Hepatocyte (in vitro differentiated cells): ENCODE measurements at regions not wholly inside any gene's neighbourhood (a gene's known extent, or its start where the extent isn't known, plus 50 kb on each side); places are given as distances from the start of the nearest gene placed in this dataset.

Source experiments
- DNase-seq: peaks from one replicate; pipeline ENCODE4 v3.0.0-alpha.2; 2016; ENCODE audit warnings: low spot score
- H2AFZ ChIP-seq: fragments of 200-600 bp; sonication (generic); 2 replicates; pipeline ENCODE4 v1.6.0; 2016; ENCODE audit warnings: antibody characterized with exemption, mild to moderate bottlenecking
- H3K27ac ChIP-seq: fragments of 200-600 bp; sonication (generic); 2 replicates; pipeline ENCODE4 v1.5.1; 2016; ENCODE audit warnings: mild to moderate bottlenecking
- H3K27me3 ChIP-seq: fragments of 200-600 bp; sonication (generic); 2 replicates; pipeline ENCODE4 v1.6.1; 2016
- H3K36me3 ChIP-seq: fragments of 200-600 bp; sonication (generic); replicated peaks from 2 replicates; pipeline ENCODE4 v1.5.1; 2016; ENCODE audit warnings: low read depth; ENCODE audit not compliant: insufficient read depth
- H3K4me1 ChIP-seq: fragments of 200-600 bp; sonication (generic); 2 replicates; pipeline ENCODE4 v1.5.1; 2016; ENCODE audit warnings: mild to moderate bottlenecking, moderate library complexity; ENCODE audit not compliant: insufficient read depth
- H3K4me2 ChIP-seq: fragments of 200-600 bp; sonication (generic); 2 replicates; pipeline ENCODE4 v1.6.0; 2016
- H3K4me3 ChIP-seq: fragments of 200-600 bp; sonication (generic); 2 replicates; pipeline ENCODE4 v1.5.1; 2016; ENCODE audit warnings: mild to moderate bottlenecking
- H3K79me2 ChIP-seq: fragments of 200-600 bp; sonication (generic); 2 replicates; pipeline ENCODE4 v1.6.0; 2017; ENCODE audit warnings: mild to moderate bottlenecking
- H3K9me2 ChIP-seq: fragments of 200-600 bp; sonication (generic); replicated peaks from 2 replicates; pipeline ENCODE4 v1.6.0; 2017; ENCODE audit warnings: mild to moderate bottlenecking; ENCODE audit not compliant: insufficient read depth
- H3K9me3 ChIP-seq: fragments of 200-600 bp; sonication (generic); 2 replicates; pipeline ENCODE4 v1.5.1; 2016; ENCODE audit warnings: low read depth, mild to moderate bottlenecking
- H4K20me1 ChIP-seq: fragments of 200-600 bp; sonication (generic); 2 replicates; pipeline ENCODE4 v1.6.0; 2016; ENCODE audit warnings: mild to moderate bottlenecking; ENCODE audit not compliant: insufficient read depth, poor library complexity, severe bottlenecking
- EZH2 ChIP-seq: fragments of 200-600 bp; sonication (generic); IDR thresholded peaks from 2 replicates; pipeline ENCODE4 v1.6.1; 2016; ENCODE audit warnings: antibody characterized with exemption, mild to moderate bottlenecking, borderline replicate concordance
- EZH2phosphoT487 ChIP-seq: fragments of 200-600 bp; sonication (generic); IDR thresholded peaks from one replicate; pipeline ENCODE4 v1.6.1; 2018; ENCODE audit warnings: antibody characterized with exemption, mild to moderate bottlenecking, low read depth, moderate library complexity; ENCODE audit not compliant: unreplicated experiment, severe bottlenecking
- WGBS: methylation state at CpG from one replicate; pipeline ENCODE4 v1.1.6; 2016; ENCODE audit warnings: low lambda C conversion rate; ENCODE audit errors: missing lambda C conversion rate; 5-methylcytosine and 5-hydroxymethylcytosine counted together
- TF ChIP-seq, protein P1 (sequence below): fragments of 200-600 bp; sonication (generic); IDR thresholded peaks from 2 replicates; pipeline ENCODE4 v1.5.1; 2016; ENCODE audit warnings: antibody characterized with exemption, mild to moderate bottlenecking; ENCODE audit not compliant: poor library complexity

- peak; percentile 47 for DNase-seq
- H3K9me2 ChIP-seq, result no peaks in the 10 kb centered on the region
- no peak overlapping the region for H3K27ac ChIP-seq
- H3K4me2 ChIP-seq, result no peak overlapping the region
- no peak overlapping the region for H3K4me3 ChIP-seq
- no peak overlapping the region for H2AFZ ChIP-seq
- H3K36me3 ChIP-seq, result no peaks in the 10 kb centered on the region
- TF ChIP-seq EZH2phosphoT487, result no peak
- TF ChIP-seq, protein P1, sequence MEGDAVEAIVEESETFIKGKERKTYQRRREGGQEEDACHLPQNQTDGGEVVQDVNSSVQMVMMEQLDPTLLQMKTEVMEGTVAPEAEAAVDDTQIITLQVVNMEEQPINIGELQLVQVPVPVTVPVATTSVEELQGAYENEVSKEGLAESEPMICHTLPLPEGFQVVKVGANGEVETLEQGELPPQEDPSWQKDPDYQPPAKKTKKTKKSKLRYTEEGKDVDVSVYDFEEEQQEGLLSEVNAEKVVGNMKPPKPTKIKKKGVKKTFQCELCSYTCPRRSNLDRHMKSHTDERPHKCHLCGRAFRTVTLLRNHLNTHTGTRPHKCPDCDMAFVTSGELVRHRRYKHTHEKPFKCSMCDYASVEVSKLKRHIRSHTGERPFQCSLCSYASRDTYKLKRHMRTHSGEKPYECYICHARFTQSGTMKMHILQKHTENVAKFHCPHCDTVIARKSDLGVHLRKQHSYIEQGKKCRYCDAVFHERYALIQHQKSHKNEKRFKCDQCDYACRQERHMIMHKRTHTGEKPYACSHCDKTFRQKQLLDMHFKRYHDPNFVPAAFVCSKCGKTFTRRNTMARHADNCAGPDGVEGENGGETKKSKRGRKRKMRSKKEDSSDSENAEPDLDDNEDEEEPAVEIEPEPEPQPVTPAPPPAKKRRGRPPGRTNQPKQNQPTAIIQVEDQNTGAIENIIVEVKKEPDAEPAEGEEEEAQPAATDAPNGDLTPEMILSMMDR, result peak; percentile 87
- H3K79me2 ChIP-seq, result no peaks in the 10 kb centered on the region
- peaks cover 3% of the 10 kb centered on the region for H3K4me1 ChIP-seq
- 36% methylated on average over 5 of the region's 5 CpGs for WGBS
- H4K20me1 ChIP-seq, result no peaks in the 10 kb centered on the region
- H3K9me3 ChIP-seq, result no peaks in the 10 kb centered on the region
- no peaks in the 10 kb centered on the region for H3K27me3 ChIP-seq
Measured at GRCh38 chr21:15592271-15592860, 137.4 kb upstream of the USP25 start.

GRCh38 chr21:15592957-15593356, 136.8 kb upstream of the USP25 start:
- no peaks in the 10 kb centered on the region for H3K36me3 ChIP-seq
- no peaks in the 10 kb centered on the region for H4K20me1 ChIP-seq
- no peaks in the 10 kb centered on the region for H3K79me2 ChIP-seq
- no peaks in the 10 kb centered on the region for H3K9me3 ChIP-seq
- no peak overlapping the region for H3K4me2 ChIP-seq
- H3K9me2 ChIP-seq, result no peaks in the 10 kb centered on the region
- H3K27me3 ChIP-seq, result no peaks in the 10 kb centered on the region
- DNase-seq, result no peak
- TF ChIP-seq, protein P1, result no peak
- TF ChIP-seq EZH2, result no peak
- TF ChIP-seq EZH2phosphoT487, result no peak
- no peak overlapping the region for H2AFZ ChIP-seq
- no peaks in the 10 kb centered on the region for H3K4me1 ChIP-seq
- H3K27ac ChIP-seq, result no peak overlapping the region
- no peak overlapping the region for H3K4me3 ChIP-seq

GRCh38 chr21:15601390-15601789, 128.4 kb upstream of the USP25 start:
- Histone ChIP-seq H3K27ac (no peak overlapping the region), H3K36me3 (no peaks in the 10 kb centered on the region), H3K79me2 (no peaks in the 10 kb centered on the region), H2AFZ (no peak overlapping the region), H3K9me2 (no peaks in the 10 kb centered on the region), H3K9me3 (no peaks in the 10 kb centered on the region), H3K27me3 (no peaks in the 10 kb centered on the region), H3K4me1 (no peaks in the 10 kb centered on the region), H4K20me1 (no peaks in the 10 kb centered on the region), H3K4me3 (no peak overlapping the region), H3K4me2 (no peak overlapping the region)
- no peak for DNase-seq
- TF ChIP-seq, protein P1, result no peak
- no peak for TF ChIP-seq EZH2phosphoT487

GRCh38 chr21:15604413-15604812, 125.4 kb upstream of the USP25 start:
- no peak for TF ChIP-seq EZH2phosphoT487
- TF ChIP-seq, protein P1, result no peak
- TF ChIP-seq EZH2, result no peak
- Histone ChIP-seq H3K9me3 (no peaks in the 10 kb centered on the region), H4K20me1 (no peaks in the 10 kb centered on the region), H3K4me2 (no peak overlapping the region), H3K36me3 (no peaks in the 10 kb centered on the region), H3K27ac (no peak overlapping the region), H3K9me2 (no peaks in the 10 kb centered on the region), H3K4me1 (no peaks in the 10 kb centered on the region), H2AFZ (no peak overlapping the region), H3K79me2 (no peaks in the 10 kb centered on the region), H3K27me3 (no peaks in the 10 kb centered on the region), H3K4me3 (no peak overlapping the region)
- no peak for DNase-seq
- WGBS, result 58% methylated on average over 2 of the region's 2 CpGs
